IMR-90 (cell line): ENCODE measurements at regions not wholly inside any gene's neighbourhood (a gene's known extent, or its start where the extent isn't known, plus 50 kb on each side); places are given as distances from the start of the nearest gene placed in this dataset.

Source experiments
- ATAC-seq: fragments of 200-7000 bp; cut with Tn5 transposase; 2 replicates; pipeline ENCODE4 v1.9.1; 2020; ENCODE audit warnings: low read depth, mild to moderate bottlenecking, moderate library complexity
- BruUV-seq: library from RNA; stranded (reverse); fragments of 400-500 nt; replicated peaks from 2 replicates; lab custom pipeline; 2021; lab: Mats Ljungman, UMichigan
- CTCF ChIA-PET: fragments of 300-600 bp; formaldehyde crosslinking; extraction: SDS; loops from one replicate; lab custom pipeline; 2021; ENCODE audit warnings: antibody characterized with exemption; lab: Yijun Ruan, JAX
- POLR2A ChIA-PET: fragments of 300-600 bp; sonication (Branson Sonifier 250); formaldehyde crosslinking; loops from one replicate; lab custom pipeline; 2022; ENCODE audit warnings: antibody characterized with exemption; ENCODE audit not compliant: unreplicated experiment; lab: Charles Lee
- DNase-seq: peaks from one replicate; pipeline ENCODE4 v3.0.0; 2013
- H2AFZ ChIP-seq: replicated peaks from 2 replicates; pipeline ENCODE3; 2013; ENCODE audit warnings: low read length, mild to moderate bottlenecking; ENCODE audit not compliant: poor library complexity
- H2AK5ac ChIP-seq: 2 replicates; pipeline ENCODE4 v1.6.1; 2013; ENCODE audit warnings: low read depth, low read length, inconsistent platforms
- H2AK9ac ChIP-seq: replicated peaks from 2 replicates; pipeline ENCODE3; 2013; ENCODE audit warnings: mild to moderate bottlenecking, low read depth, low read length, moderate library complexity; ENCODE audit not compliant: poor library complexity
- H2BK120ac ChIP-seq: 2 replicates; pipeline ENCODE4 v1.6.1; 2013; ENCODE audit warnings: low read depth, low read length, inconsistent platforms
- H2BK15ac ChIP-seq: 3 replicates; pipeline ENCODE4 v1.6.1; 2013; ENCODE audit warnings: low read depth, low read length, inconsistent platforms
- H2BK20ac ChIP-seq: 2 replicates; pipeline ENCODE4 v1.6.1; 2013; ENCODE audit warnings: low read depth, mild to moderate bottlenecking, inconsistent platforms, low read length, moderate library complexity
- H2BK5ac ChIP-seq: 2 replicates; pipeline ENCODE4 v1.6.1; 2013; ENCODE audit warnings: mild to moderate bottlenecking, low read depth, low read length, inconsistent platforms; ENCODE audit not compliant: poor library complexity, severe bottlenecking
- H3K14ac ChIP-seq: replicated peaks from 2 replicates; pipeline ENCODE4 v1.6.1; 2013; ENCODE audit warnings: low read depth, low read length, inconsistent platforms
- H3K18ac ChIP-seq: 2 replicates; pipeline ENCODE4 v1.6.1; 2013; ENCODE audit warnings: low read depth, low read length, control low read depth
- H3K23ac ChIP-seq: 2 replicates; pipeline ENCODE4 v1.6.1; 2013; ENCODE audit warnings: low read depth, low read length, inconsistent platforms
- H3K27ac ChIP-seq: 2 replicates; pipeline ENCODE4 v1.5.1; 2013; ENCODE audit warnings: mild to moderate bottlenecking, control low read depth, low read length; ENCODE audit not compliant: insufficient read depth
- H3K27me3 ChIP-seq: 2 replicates; pipeline ENCODE4 v1.6.1; 2013; ENCODE audit warnings: low read length; ENCODE audit not compliant: control insufficient read depth, insufficient read depth
- H3K36me3 ChIP-seq: 2 replicates; pipeline ENCODE4 v1.6.1; 2013; ENCODE audit warnings: low read length, mixed read lengths; ENCODE audit not compliant: control insufficient read depth, insufficient read depth
- H3K4ac ChIP-seq: 2 replicates; pipeline ENCODE4 v1.6.1; 2013; ENCODE audit warnings: low read depth, low read length, inconsistent platforms
- H3K4me1 ChIP-seq: 2 replicates; pipeline ENCODE4 v1.6.1; 2013; ENCODE audit warnings: low read length, mixed read lengths; ENCODE audit not compliant: control insufficient read depth, insufficient read depth
- H3K4me2 ChIP-seq: 2 replicates; pipeline ENCODE4 v1.6.1; 2013; ENCODE audit warnings: low read depth, mild to moderate bottlenecking, control low read depth, low read length, moderate library complexity
- H3K4me3 ChIP-seq: 2 replicates; pipeline ENCODE4 v1.5.1; 2013; ENCODE audit warnings: low read depth, mild to moderate bottlenecking, control low read depth, low read length, moderate library complexity; ENCODE audit not compliant: insufficient read depth
- H3K56ac ChIP-seq: 2 replicates; pipeline ENCODE4 v1.6.1; 2013; ENCODE audit warnings: low read length, inconsistent platforms; ENCODE audit not compliant: insufficient read depth; ENCODE audit errors: extremely low read depth
- H3K79me1 ChIP-seq, 2 experiments: 2 replicates each; pipeline ENCODE4 v1.6.1; 2013; ENCODE audit warnings: low read length in 2 of 2, inconsistent platforms in 1 of 2, low read depth in 1 of 2
- H3K9ac ChIP-seq: 2 replicates; pipeline ENCODE4 v1.6.1; 2013; ENCODE audit warnings: low read depth, low read length, control low read depth
- H3K9me1 ChIP-seq: 2 replicates; pipeline ENCODE4 v1.6.1; 2013; ENCODE audit warnings: low read length, inconsistent platforms; ENCODE audit not compliant: insufficient read depth
- H3K9me3 ChIP-seq: 2 replicates; pipeline ENCODE4 v1.6.1; 2013; ENCODE audit warnings: low read length; ENCODE audit not compliant: control insufficient read depth, insufficient read depth
- H4K20me1 ChIP-seq: 2 replicates; pipeline ENCODE4 v1.6.1; 2013; ENCODE audit warnings: low read length, inconsistent platforms; ENCODE audit not compliant: insufficient read depth
- H4K5ac ChIP-seq: 2 replicates; pipeline ENCODE4 v1.6.1; 2013; ENCODE audit warnings: mild to moderate bottlenecking, low read depth, low read length, control low read depth
- H4K8ac ChIP-seq, 2 experiments: 2 replicates each; pipeline ENCODE4 v1.6.1; 2013; ENCODE audit warnings: low read depth in 2 of 2, low read length in 2 of 2, control low read depth in 1 of 2, inconsistent platforms in 1 of 2
- H4K91ac ChIP-seq: 2 replicates; pipeline ENCODE4 v1.6.1; 2013; ENCODE audit warnings: low read depth, low read length, inconsistent platforms; ENCODE audit not compliant: insufficient read depth
- BHLHE40 ChIP-seq: fragments of 150-350 bp; IDR thresholded peaks from 2 replicates; pipeline ENCODE4 v1.6.1; 2016; ENCODE audit warnings: mild to moderate bottlenecking, low read depth, low read length
- CEBPB ChIP-seq: IDR thresholded peaks from 2 replicates; pipeline ENCODE4 v1.6.1; 2012; ENCODE audit warnings: low read depth, low read length, improper control_type of control experiment
- CHD1 ChIP-seq: IDR thresholded peaks from 2 replicates; pipeline ENCODE4 v1.6.1; 2012; ENCODE audit warnings: low read depth, low read length, improper control_type of control experiment
- FOS ChIP-seq: fragments of 150-350 bp; IDR thresholded peaks from 2 replicates; pipeline ENCODE4 v1.6.1; 2016; ENCODE audit warnings: low read depth, low read length
- MAFK ChIP-seq: IDR thresholded peaks from 2 replicates; pipeline ENCODE4 v1.6.1; 2012; ENCODE audit warnings: low read depth, low read length, improper control_type of control experiment
- MAZ ChIP-seq: IDR thresholded peaks from 2 replicates; pipeline ENCODE4 v1.6.1; 2012; ENCODE audit warnings: low read depth, mild to moderate bottlenecking, low read length, improper control_type of control experiment, moderate library complexity, borderline replicate concordance
- MXI1 ChIP-seq: IDR thresholded peaks from 2 replicates; pipeline ENCODE4 v1.6.1; 2012; ENCODE audit warnings: low read depth, mild to moderate bottlenecking, low read length, moderate library complexity, borderline replicate concordance
- NFE2L2 ChIP-seq: fragments of 150-350 bp; IDR thresholded peaks from 2 replicates; pipeline ENCODE4 v1.6.1; 2016; ENCODE audit warnings: low read depth, mild to moderate bottlenecking, low read length
- POLR2A ChIP-seq: IDR thresholded peaks from 2 replicates; pipeline ENCODE4 v1.6.1; 2012; ENCODE audit warnings: mild to moderate bottlenecking, low read depth, low read length
- RAD21 ChIP-seq: IDR thresholded peaks from 2 replicates; pipeline ENCODE4 v1.6.1; 2012; ENCODE audit warnings: low read length, improper control_type of control experiment
- RCOR1 ChIP-seq: IDR thresholded peaks from 2 replicates; pipeline ENCODE4 v1.6.1; 2012; ENCODE audit warnings: mild to moderate bottlenecking, low read length, improper control_type of control experiment; ENCODE audit not compliant: insufficient replicate concordance
- RFX5 ChIP-seq: IDR thresholded peaks from 2 replicates; pipeline ENCODE4 v1.8.0; 2012; ENCODE audit warnings: low read depth, mild to moderate bottlenecking, low read length, moderate library complexity
- SMC3 ChIP-seq: fragments of 150-350 bp; IDR thresholded peaks from 2 replicates; pipeline ENCODE4 v1.6.1; 2016; ENCODE audit warnings: low read depth, mild to moderate bottlenecking, antibody characterized with exemption, low read length, moderate library complexity
- WGBS, 2 experiments: methylation state at CpG; one replicate each; pipeline versions ENCODE4 v1.1.5 to v1.1.7; 2013; ENCODE audit warnings: missing lambda C conversion rate in 2 of 2; ENCODE audit not compliant: insufficient read length in 1 of 2; ENCODE audit errors: extremely low coverage in 2 of 2; 5-methylcytosine and 5-hydroxymethylcytosine counted together
- dilution Hi-C: fragments of 300-500 bp; cut with HindIII; formaldehyde crosslinking; loops from one replicate; pipeline ENCODE4 v1.14.3; 2018; ENCODE audit warnings: low sequenced_read_pairs; ENCODE audit not compliant: unreplicated experiment
- in situ Hi-C: fragments of 300-500 bp; cut with MboI; formaldehyde crosslinking; loops from 3 replicates; pipeline ENCODE4 v1.14.3; 2019; ENCODE audit warnings: low sequenced_read_pairs, inconsistent platforms, mixed read lengths
- intact Hi-C: fragments of 100-400 bp; cut with micrococcal nuclease; formaldehyde crosslinking; loops from 2 replicates; pipeline ENCODE4 v1.10.0; 2022
- TF ChIP-seq, protein P1 (sequence below): conservative IDR thresholded peaks from 2 replicates; pipeline ENCODE4 v1.5.1; 2012; ENCODE audit warnings: mild to moderate bottlenecking, low read depth, low read length, improper control_type of control experiment
- TF ChIP-seq, protein P2 (sequence below): fragments of 150-350 bp; IDR thresholded peaks from 2 replicates; pipeline ENCODE4 v1.6.1; 2016; ENCODE audit warnings: low read depth, mild to moderate bottlenecking, low read length, moderate library complexity, borderline replicate concordance
- TF ChIP-seq, protein P3 (sequence below): fragments of 150-350 bp; IDR thresholded peaks from 2 replicates; pipeline ENCODE4 v1.6.1; 2017; ENCODE audit warnings: mild to moderate bottlenecking, antibody characterized with exemption, low read length, low read depth

DNA sequence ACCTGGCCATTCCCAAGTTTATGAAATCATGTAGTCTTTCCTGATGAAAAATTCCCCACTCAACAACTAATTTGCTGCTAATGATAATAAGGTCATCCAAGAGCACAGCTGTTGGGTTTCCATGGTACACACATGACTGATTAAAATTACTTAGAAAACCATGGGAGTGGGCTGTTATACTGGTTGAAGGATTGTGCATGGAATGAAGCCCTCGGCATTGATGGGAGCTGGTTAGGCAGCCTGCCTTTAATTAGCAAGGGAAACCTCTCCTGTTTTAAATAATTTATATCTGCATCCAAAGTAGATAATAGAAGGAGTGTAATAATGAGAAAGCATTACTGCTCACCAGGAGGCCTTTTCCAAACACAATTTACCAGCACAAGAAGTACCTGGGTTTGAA lies 235.1 kb upstream of the CFAP20DC start:
- BruUV-seq: no TSS peak
- no peak overlapping the region for H3K27ac ChIP-seq
- H3K79me1 ChIP-seq: no peaks in the 10 kb centered on the region
- ChIA-PET POLR2A (no interaction called here), CTCF (no interaction called here)
- H2AK9ac ChIP-seq: no peak overlapping the region
- H2BK15ac ChIP-seq: no peak overlapping the region; the same call in 2 of the 3 replicates
- peaks cover 4% of the 10 kb centered on the region; the same call in 1 of the 2 replicates for H3K9me1 ChIP-seq
- H3K4me1 ChIP-seq: peaks cover 5% of the 10 kb centered on the region
- no peaks in the 10 kb centered on the region for H3K27me3 ChIP-seq
- H2BK20ac ChIP-seq: no peak overlapping the region
- no peak for TF ChIP-seq CHD1
- TF ChIP-seq MXI1: no peak
- TF ChIP-seq, protein P1, sequence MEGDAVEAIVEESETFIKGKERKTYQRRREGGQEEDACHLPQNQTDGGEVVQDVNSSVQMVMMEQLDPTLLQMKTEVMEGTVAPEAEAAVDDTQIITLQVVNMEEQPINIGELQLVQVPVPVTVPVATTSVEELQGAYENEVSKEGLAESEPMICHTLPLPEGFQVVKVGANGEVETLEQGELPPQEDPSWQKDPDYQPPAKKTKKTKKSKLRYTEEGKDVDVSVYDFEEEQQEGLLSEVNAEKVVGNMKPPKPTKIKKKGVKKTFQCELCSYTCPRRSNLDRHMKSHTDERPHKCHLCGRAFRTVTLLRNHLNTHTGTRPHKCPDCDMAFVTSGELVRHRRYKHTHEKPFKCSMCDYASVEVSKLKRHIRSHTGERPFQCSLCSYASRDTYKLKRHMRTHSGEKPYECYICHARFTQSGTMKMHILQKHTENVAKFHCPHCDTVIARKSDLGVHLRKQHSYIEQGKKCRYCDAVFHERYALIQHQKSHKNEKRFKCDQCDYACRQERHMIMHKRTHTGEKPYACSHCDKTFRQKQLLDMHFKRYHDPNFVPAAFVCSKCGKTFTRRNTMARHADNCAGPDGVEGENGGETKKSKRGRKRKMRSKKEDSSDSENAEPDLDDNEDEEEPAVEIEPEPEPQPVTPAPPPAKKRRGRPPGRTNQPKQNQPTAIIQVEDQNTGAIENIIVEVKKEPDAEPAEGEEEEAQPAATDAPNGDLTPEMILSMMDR: no peak
- TF ChIP-seq RCOR1: no peak
- TF ChIP-seq MAZ: no peak
- TF ChIP-seq MAFK: no peak
- TF ChIP-seq, protein P2, sequence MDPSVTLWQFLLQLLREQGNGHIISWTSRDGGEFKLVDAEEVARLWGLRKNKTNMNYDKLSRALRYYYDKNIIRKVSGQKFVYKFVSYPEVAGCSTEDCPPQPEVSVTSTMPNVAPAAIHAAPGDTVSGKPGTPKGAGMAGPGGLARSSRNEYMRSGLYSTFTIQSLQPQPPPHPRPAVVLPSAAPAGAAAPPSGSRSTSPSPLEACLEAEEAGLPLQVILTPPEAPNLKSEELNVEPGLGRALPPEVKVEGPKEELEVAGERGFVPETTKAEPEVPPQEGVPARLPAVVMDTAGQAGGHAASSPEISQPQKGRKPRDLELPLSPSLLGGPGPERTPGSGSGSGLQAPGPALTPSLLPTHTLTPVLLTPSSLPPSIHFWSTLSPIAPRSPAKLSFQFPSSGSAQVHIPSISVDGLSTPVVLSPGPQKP: no peak
- TF ChIP-seq NFE2L2: no peak
- TF ChIP-seq POLR2A: no peak
- no peak for TF ChIP-seq RAD21
- no peak for TF ChIP-seq SMC3
- TF ChIP-seq CEBPB: no peak
- no peak for TF ChIP-seq RFX5
- TF ChIP-seq, protein P3, sequence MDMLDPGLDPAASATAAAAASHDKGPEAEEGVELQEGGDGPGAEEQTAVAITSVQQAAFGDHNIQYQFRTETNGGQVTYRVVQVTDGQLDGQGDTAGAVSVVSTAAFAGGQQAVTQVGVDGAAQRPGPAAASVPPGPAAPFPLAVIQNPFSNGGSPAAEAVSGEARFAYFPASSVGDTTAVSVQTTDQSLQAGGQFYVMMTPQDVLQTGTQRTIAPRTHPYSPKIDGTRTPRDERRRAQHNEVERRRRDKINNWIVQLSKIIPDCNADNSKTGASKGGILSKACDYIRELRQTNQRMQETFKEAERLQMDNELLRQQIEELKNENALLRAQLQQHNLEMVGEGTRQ: no peak
- TF ChIP-seq FOS: no peak
- no peak for TF ChIP-seq BHLHE40
- no peak overlapping the region for H2BK120ac ChIP-seq
- no peak overlapping the region for H4K5ac ChIP-seq
- H2AK5ac ChIP-seq: no peak overlapping the region
- no peaks in the 10 kb centered on the region for H3K9me3 ChIP-seq
- dilution Hi-C loops (no loop called here), intact Hi-C loops (no loop called here), in situ Hi-C loops (no loop called here)
- H2AFZ ChIP-seq: no peak overlapping the region
- H3K18ac ChIP-seq: no peak overlapping the region
- no peak overlapping the region for H3K4ac ChIP-seq
- H3K4me3 ChIP-seq: no peak overlapping the region
- H4K20me1 ChIP-seq: no peaks in the 10 kb centered on the region
- WGBS, 2 experiments: no CpG with 5 or more reads among the region's 1 CpG
- H4K8ac ChIP-seq: no peak overlapping the region
- H3K56ac ChIP-seq: no peak overlapping the region
- H3K4me2 ChIP-seq: no peak overlapping the region
- H4K91ac ChIP-seq: no peak overlapping the region
- DNase-seq (no peak), ATAC-seq (no peak)
- H3K14ac ChIP-seq: no peak overlapping the region
- H2BK5ac ChIP-seq: no peak overlapping the region
- H3K36me3 ChIP-seq: no peaks in the 10 kb centered on the region
- H3K9ac ChIP-seq: no peak overlapping the region
- H3K23ac ChIP-seq: no peak overlapping the region
